A549 (cell line): ENCODE measurements at regions not wholly inside any gene's neighbourhood (a gene's known extent, or its start where the extent isn't known, plus 50 kb on each side); places are given as distances from the start of the nearest gene placed in this dataset.

Experiments used
- ATAC-seq, 2 experiments: fragments of 200-7000 bp in 1 of 2; fragments of >200 bp in 1 of 2; cut with Nextera tagmentation in 1 of 2; cut with Tn5 transposase in 1 of 2; 3 replicates each; pipeline versions ENCODE4 v1.8.0 to v1.9.1; 2018 to 2020; ENCODE audit warnings: mild to moderate bottlenecking in 1 of 2, moderate library complexity in 1 of 2
- CTCF ChIA-PET: fragments of 300-600 bp; sonication (Branson Sonifier 250); formaldehyde crosslinking; extraction: SDS; loops from one replicate; lab custom pipeline; 2021; ENCODE audit warnings: antibody characterized with exemption, inconsistent platforms; lab: Yijun Ruan, JAX
- POLR2A ChIA-PET: fragments of 350-600 bp; formaldehyde crosslinking; extraction: SDS; loops from one replicate; lab custom pipeline; 2021; ENCODE audit warnings: antibody characterized with exemption, inconsistent platforms; lab: Yijun Ruan, JAX
- DNase-seq, 2 experiments: peaks; one replicate each; pipeline versions ENCODE4 v3.0.0 to v3.0.0-alpha.2; 2011 to 2016; ENCODE audit warnings: low read depth in 1 of 2, low spot score in 1 of 2
- FAIRE-seq: peaks from 2 replicates; lab custom pipeline; 2011; peaks lifted over from hg19 to GRCh38; lab: Jason Lieb, UNC
- H3K27ac ChIP-seq, 2 experiments: fragments of >200 bp; sonication (Bioruptor Twin); formaldehyde crosslinking; 3 replicates each; pipeline ENCODE4 v1.5.1; 2016 to 2017
- H3K4me1 ChIP-seq: fragments of >200 bp; sonication (Bioruptor Twin); formaldehyde crosslinking; 3 replicates; pipeline ENCODE4 v1.6.1; 2016
- H3K4me2 ChIP-seq: fragments of >200 bp; sonication (Bioruptor Twin); formaldehyde crosslinking; 3 replicates; pipeline ENCODE4 v1.6.1; 2016
- H3K4me3 ChIP-seq: fragments of >200 bp; sonication (Bioruptor Twin); formaldehyde crosslinking; 3 replicates; pipeline ENCODE4 v1.5.1; 2016
- H3K9me3 ChIP-seq: fragments of >200 bp; sonication (Bioruptor Twin); formaldehyde crosslinking; 3 replicates; pipeline ENCODE4 v1.6.1; 2016
- BHLHE40 ChIP-seq: IDR thresholded peaks from 2 replicates; pipeline ENCODE4 v1.6.1; 2012; ENCODE audit warnings: low read depth, low read length, inconsistent platforms
- CBX2 ChIP-seq: fragments of 200-600 bp; sonication (generic); IDR thresholded peaks from 2 replicates; pipeline ENCODE4 v1.6.1; 2016; ENCODE audit warnings: low read depth, mild to moderate bottlenecking, borderline replicate concordance
- CHD4 ChIP-seq: fragments of 200-600 bp; sonication (generic); IDR thresholded peaks from 2 replicates; pipeline ENCODE4 v1.6.1; 2016; ENCODE audit warnings: antibody characterized with exemption, mild to moderate bottlenecking, borderline replicate concordance
- EHF ChIP-seq: fragments of 250-450 bp; sonication (Bioruptor Pico); IDR thresholded peaks from 2 replicates; pipeline ENCODE4 v1.5.0; 2020; ENCODE audit warnings: mild to moderate bottlenecking
- EP300 ChIP-seq, 2 experiments: fragments of >200 bp; sonication (Bioruptor Twin); formaldehyde crosslinking; IDR thresholded peaks; 2 replicates in 1 of 2; 3 replicates in 1 of 2; pipeline ENCODE4 v1.6.1; 2016 to 2017
- FOSL2 ChIP-seq, 2 experiments: fragments of 450-650 bp in 1 of 2; fragments of >200 bp in 1 of 2; sonication (Bioruptor Twin) in 1 of 2; formaldehyde crosslinking; IDR thresholded peaks; 2 replicates each; pipeline versions ENCODE4 v1.5.0 to v1.6.1; 2016 to 2020; ENCODE audit warnings: mild to moderate bottlenecking in 1 of 2, moderate library complexity in 1 of 2
- FOXS1 ChIP-seq: fragments of 250-450 bp; sonication (Bioruptor Pico); IDR thresholded peaks from 2 replicates; pipeline ENCODE4 v1.5.0; 2020; ENCODE audit warnings: mild to moderate bottlenecking, moderate library complexity
- HDAC2 ChIP-seq: fragments of 200-600 bp; sonication (generic); IDR thresholded peaks from 2 replicates; pipeline ENCODE4 v1.6.1; 2016
- HEYL ChIP-seq: fragments of 250-450 bp; sonication (Bioruptor Pico); IDR thresholded peaks from 2 replicates; pipeline ENCODE4 v1.8.0; 2021; ENCODE audit warnings: mild to moderate bottlenecking, moderate library complexity
- HOXA7 ChIP-seq: fragments of 250-450 bp; sonication (Bioruptor Pico); IDR thresholded peaks from 2 replicates; pipeline ENCODE4 v1.5.0; 2020; ENCODE audit warnings: mild to moderate bottlenecking, moderate library complexity
- MYC ChIP-seq: IDR thresholded peaks from 2 replicates; pipeline ENCODE4 v1.6.1; 2012; ENCODE audit warnings: mild to moderate bottlenecking, inconsistent platforms, low read length, improper control_type of control experiment, borderline replicate concordance
- POLR2AphosphoS2 ChIP-seq: conservative IDR thresholded peaks from 2 replicates; pipeline ENCODE4 v1.6.1; 2012; ENCODE audit warnings: low read length, improper control_type of control experiment, inconsistent platforms
- RAD21 ChIP-seq, 2 experiments: fragments of >200 bp in 1 of 2; sonication (Bioruptor Twin) in 1 of 2; formaldehyde crosslinking in 1 of 2; IDR thresholded peaks in 1 of 2; conservative IDR thresholded peaks in 1 of 2; 2 replicates in 1 of 2; 3 replicates in 1 of 2; pipeline ENCODE4 v1.6.1; 2012 to 2018; ENCODE audit warnings: inconsistent platforms in 1 of 2
- RNF2 ChIP-seq: fragments of 200-600 bp; sonication (generic); IDR thresholded peaks from 2 replicates; pipeline ENCODE4 v1.6.1; 2016; ENCODE audit warnings: low read depth, mild to moderate bottlenecking, antibody characterized with exemption, moderate library complexity, borderline replicate concordance
- SMC3 ChIP-seq: fragments of >200 bp; sonication (Bioruptor Twin); formaldehyde crosslinking; IDR thresholded peaks from 3 replicates; pipeline ENCODE4 v1.6.1; 2018; ENCODE audit warnings: inconsistent platforms
- SREBF2 ChIP-seq: fragments of 450-650 bp; IDR thresholded peaks from 2 replicates; pipeline ENCODE4 v1.6.1; 2014; ENCODE audit warnings: mild to moderate bottlenecking, moderate library complexity
- USF2 ChIP-seq: fragments of 450-650 bp; IDR thresholded peaks from 2 replicates; pipeline ENCODE4 v1.6.1; 2014; ENCODE audit warnings: antibody characterized with exemption
- ZC3H11A ChIP-seq: fragments of 450-650 bp; IDR thresholded peaks from 2 replicates; pipeline ENCODE4 v1.6.1; 2014; ENCODE audit warnings: antibody characterized with exemption, mild to moderate bottlenecking
- ZFP36 ChIP-seq: fragments of 450-650 bp; IDR thresholded peaks from 2 replicates; pipeline ENCODE4 v1.6.1; 2014; ENCODE audit warnings: borderline replicate concordance; ENCODE audit not compliant: partially characterized antibody
- ZNF302 ChIP-seq: fragments of 250-450 bp; sonication (Bioruptor Pico); IDR thresholded peaks from 2 replicates; pipeline ENCODE4 v1.9.0; 2021; ENCODE audit warnings: inconsistent platforms, mild to moderate bottlenecking, moderate library complexity
- ZSCAN20 ChIP-seq: fragments of 250-450 bp; sonication (Bioruptor Pico); IDR thresholded peaks from 2 replicates; pipeline ENCODE4 v1.8.0; 2022; ENCODE audit warnings: mild to moderate bottlenecking, moderate library complexity
- WGBS: methylation state at CpG from one replicate; pipeline ENCODE4 v1.1.6; 2017; ENCODE audit errors: missing lambda C conversion rate; 5-methylcytosine and 5-hydroxymethylcytosine counted together
- TF ChIP-seq, protein P1 (sequence below): fragments of >200 bp; sonication (Bioruptor Twin); formaldehyde crosslinking; IDR thresholded peaks from 3 replicates; pipeline ENCODE4 v1.5.1; 2016
- TF ChIP-seq, protein P2 (sequence below): IDR thresholded peaks from 2 replicates; pipeline ENCODE4 v1.6.1; 2012; ENCODE audit warnings: low read depth, borderline replicate concordance
- TF ChIP-seq, protein P3 (sequence below): IDR thresholded peaks from 2 replicates; pipeline ENCODE4 v1.6.1; 2012

- CTCF ChIA-PET: no interaction called here
- no peak for FAIRE-seq
- POLR2A ChIA-PET: no interaction called here
- TF ChIP-seq CBX2 (no peak), ZFP36 (no peak), EP300 (IDR thresholded peaks at IDR 0.05) (no peak), FOXS1 (CRISPR knock-in tag) (no peak), POLR2AphosphoS2 (no peak), ZC3H11A (no peak), ZNF302 (CRISPR knock-in tag) (no peak), HEYL (CRISPR knock-in tag) (no peak), MYC (no peak), SMC3 (no peak), SREBF2 (no peak), USF2 (no peak)
- TF ChIP-seq, protein P1, sequence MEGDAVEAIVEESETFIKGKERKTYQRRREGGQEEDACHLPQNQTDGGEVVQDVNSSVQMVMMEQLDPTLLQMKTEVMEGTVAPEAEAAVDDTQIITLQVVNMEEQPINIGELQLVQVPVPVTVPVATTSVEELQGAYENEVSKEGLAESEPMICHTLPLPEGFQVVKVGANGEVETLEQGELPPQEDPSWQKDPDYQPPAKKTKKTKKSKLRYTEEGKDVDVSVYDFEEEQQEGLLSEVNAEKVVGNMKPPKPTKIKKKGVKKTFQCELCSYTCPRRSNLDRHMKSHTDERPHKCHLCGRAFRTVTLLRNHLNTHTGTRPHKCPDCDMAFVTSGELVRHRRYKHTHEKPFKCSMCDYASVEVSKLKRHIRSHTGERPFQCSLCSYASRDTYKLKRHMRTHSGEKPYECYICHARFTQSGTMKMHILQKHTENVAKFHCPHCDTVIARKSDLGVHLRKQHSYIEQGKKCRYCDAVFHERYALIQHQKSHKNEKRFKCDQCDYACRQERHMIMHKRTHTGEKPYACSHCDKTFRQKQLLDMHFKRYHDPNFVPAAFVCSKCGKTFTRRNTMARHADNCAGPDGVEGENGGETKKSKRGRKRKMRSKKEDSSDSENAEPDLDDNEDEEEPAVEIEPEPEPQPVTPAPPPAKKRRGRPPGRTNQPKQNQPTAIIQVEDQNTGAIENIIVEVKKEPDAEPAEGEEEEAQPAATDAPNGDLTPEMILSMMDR: no peak
- TF ChIP-seq, protein P2, sequence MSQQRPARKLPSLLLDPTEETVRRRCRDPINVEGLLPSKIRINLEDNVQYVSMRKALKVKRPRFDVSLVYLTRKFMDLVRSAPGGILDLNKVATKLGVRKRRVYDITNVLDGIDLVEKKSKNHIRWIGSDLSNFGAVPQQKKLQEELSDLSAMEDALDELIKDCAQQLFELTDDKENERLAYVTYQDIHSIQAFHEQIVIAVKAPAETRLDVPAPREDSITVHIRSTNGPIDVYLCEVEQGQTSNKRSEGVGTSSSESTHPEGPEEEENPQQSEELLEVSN: no peak
- TF ChIP-seq, protein P3, sequence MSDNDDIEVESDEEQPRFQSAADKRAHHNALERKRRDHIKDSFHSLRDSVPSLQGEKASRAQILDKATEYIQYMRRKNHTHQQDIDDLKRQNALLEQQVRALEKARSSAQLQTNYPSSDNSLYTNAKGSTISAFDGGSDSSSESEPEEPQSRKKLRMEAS: no peak
- TF ChIP-seq, all 56 proteins: peak for 0
- DNase-seq (no peak), ATAC-seq (no peak)
- Histone ChIP-seq H3K4me1 (no peaks in the 10 kb centered on the region), H3K27ac (no peak overlapping the region), H3K4me3 (no peak overlapping the region), H3K4me2 (no peak overlapping the region), H3K9me3 (no peaks in the 10 kb centered on the region)
Measured at GRCh38 chr11:91970624-91971023, 254.0 kb upstream of the FAT3 start.

DNA sequence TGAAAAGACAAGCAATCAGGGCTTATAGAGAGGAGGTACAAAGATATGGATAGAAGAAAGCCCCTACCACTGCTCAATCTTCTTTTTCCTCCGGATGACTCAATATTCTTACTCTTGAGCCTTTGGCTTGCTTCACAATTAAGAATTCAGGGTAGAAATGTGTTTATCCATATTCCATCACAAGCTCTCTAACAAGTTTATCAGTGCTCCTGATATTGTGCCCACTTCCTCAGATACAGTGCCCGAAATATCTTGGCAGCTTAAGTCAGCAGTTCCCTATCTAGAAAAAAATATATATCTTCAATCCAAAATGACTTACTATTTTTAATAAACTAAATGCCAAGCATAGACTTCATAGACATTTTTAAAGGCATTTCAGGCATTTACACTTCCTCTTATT, 255.1 kb upstream of the FAT3 start:
- CTCF ChIA-PET: interaction anchor here (1.0 to 1.2 kb wide), 2 partner anchors 19 to 722 kb away, joined by 3 read pairs; no protein-coding TSS in a partner anchor
- no peak for ATAC-seq
- no peaks in the 10 kb centered on the region for H3K4me1 ChIP-seq
- no peak for FAIRE-seq
- H3K27ac ChIP-seq: no peak overlapping the region
- WGBS: 66% methylated on average over 2 of the region's 2 CpGs
- no peak overlapping the region for H3K4me3 ChIP-seq
- TF ChIP-seq HOXA7 (CRISPR knock-in tag) (no peak), ZSCAN20 (CRISPR knock-in tag) (no peak), CHD4 (no peak), RNF2 (no peak), FOSL2 (IDR thresholded peaks at IDR 0.05) (no peak), FOSL2 (CRISPR knock-in tag; IDR thresholded peaks at IDR 0.05) (no peak), EHF (CRISPR knock-in tag) (no peak), HDAC2 (no peak), ZFP36 (no peak), BHLHE40 (no peak), RAD21 (conservative IDR thresholded peaks at IDR 0.05 in 1 of 2, IDR thresholded peaks at IDR 0.05 in 1 of 2) (no peak), EP300 (IDR thresholded peaks at IDR 0.05) (no peak)
- POLR2A ChIA-PET: no interaction called here
- H3K4me2 ChIP-seq: no peak overlapping the region
- no peak for DNase-seq
- no peaks in the 10 kb centered on the region for H3K9me3 ChIP-seq
